GM12874 (cell line): ENCODE measurements at regions not wholly inside any gene's neighbourhood (a gene's known extent, or its start where the extent isn't known, plus 50 kb on each side); places are given as distances from the start of the nearest gene placed in this dataset.

Experiments
- TF ChIP-seq, protein P1 (sequence below): IDR thresholded peaks from 2 replicates; pipeline ENCODE4 v1.5.1; 2011; ENCODE audit warnings: low read depth, mild to moderate bottlenecking, control low read depth, low read length, moderate library complexity; ENCODE audit not compliant: insufficient read depth

- TF ChIP-seq, protein P1, sequence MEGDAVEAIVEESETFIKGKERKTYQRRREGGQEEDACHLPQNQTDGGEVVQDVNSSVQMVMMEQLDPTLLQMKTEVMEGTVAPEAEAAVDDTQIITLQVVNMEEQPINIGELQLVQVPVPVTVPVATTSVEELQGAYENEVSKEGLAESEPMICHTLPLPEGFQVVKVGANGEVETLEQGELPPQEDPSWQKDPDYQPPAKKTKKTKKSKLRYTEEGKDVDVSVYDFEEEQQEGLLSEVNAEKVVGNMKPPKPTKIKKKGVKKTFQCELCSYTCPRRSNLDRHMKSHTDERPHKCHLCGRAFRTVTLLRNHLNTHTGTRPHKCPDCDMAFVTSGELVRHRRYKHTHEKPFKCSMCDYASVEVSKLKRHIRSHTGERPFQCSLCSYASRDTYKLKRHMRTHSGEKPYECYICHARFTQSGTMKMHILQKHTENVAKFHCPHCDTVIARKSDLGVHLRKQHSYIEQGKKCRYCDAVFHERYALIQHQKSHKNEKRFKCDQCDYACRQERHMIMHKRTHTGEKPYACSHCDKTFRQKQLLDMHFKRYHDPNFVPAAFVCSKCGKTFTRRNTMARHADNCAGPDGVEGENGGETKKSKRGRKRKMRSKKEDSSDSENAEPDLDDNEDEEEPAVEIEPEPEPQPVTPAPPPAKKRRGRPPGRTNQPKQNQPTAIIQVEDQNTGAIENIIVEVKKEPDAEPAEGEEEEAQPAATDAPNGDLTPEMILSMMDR: no peak
Observed at GRCh38 chr13:50171590-50172282, 156.5 kb downstream of the KCNRG start.

DNA sequence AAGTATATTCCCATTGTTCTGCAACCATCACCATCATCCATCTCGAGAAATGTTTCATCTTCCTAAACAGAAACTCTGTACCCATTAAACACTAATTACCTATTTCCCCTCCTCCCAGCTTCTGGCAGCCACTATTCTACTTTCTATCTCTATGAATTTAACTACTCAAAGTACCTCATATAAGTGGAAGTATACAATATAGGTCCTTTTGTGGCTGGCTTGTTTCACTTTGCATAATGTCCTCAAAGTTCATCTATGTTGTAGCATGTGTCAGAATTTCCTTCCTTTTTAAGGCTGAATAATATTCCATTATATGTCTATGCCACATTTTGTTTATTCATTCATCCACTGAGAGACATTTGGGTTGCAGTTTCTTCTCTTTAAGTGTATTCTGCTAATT lies 159.4 kb downstream of the KCNRG start:
- TF ChIP-seq, protein P1: no peak

DNA sequence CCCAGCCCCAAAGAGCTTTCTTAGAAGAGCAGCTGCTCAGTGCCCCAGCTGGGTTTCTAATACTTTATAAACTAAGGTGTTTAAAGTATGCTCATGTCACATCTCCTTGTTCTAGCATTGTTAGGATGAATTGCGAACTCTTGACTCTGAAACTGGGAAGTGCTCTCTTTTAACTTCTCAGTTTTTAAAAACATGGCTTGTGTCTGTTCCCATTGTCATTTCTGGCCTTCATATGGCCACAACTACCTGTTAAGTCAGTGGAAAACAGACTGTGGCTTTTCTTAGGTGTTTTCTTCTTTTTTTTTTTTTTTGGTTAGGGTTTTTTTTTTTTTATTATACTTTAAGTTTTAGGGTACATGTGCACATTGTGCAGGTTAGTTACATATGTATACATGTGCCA lies 164.7 kb downstream of the KCNRG start:
- TF ChIP-seq, protein P1: no peak

DNA sequence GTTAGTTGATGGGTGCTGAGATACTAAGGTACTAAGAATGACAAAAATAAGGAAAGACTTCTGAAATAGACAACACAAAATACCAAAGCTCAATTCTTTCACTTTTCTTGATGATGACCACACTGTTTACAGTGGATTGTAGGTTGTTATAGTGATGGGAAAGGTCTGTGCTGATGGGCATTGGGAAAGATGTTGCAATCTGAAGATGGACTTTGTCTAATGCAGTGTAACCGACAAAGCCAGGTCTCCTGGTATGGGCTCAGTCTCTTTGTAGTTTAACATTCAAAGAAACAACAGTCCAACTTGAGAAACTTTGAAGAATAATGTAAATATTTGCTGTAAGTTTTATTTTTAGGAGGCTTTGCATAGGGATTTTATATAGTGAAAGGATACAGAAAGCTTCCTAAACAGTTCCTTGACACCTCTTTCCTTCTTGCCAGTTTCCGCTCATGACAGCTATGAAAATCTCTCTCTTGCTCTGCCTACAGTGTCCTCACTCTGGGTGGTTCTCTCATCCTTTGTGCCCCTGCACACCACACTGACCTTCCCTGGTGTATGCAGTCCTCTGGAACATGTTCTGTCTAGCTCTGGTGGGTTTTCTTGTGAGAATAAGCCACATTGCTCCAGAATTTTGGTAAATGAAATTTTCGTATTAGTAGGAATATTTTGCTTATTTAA lies 172.2 kb downstream of the KCNRG start:
- TF ChIP-seq, protein P1: no peak

DNA sequence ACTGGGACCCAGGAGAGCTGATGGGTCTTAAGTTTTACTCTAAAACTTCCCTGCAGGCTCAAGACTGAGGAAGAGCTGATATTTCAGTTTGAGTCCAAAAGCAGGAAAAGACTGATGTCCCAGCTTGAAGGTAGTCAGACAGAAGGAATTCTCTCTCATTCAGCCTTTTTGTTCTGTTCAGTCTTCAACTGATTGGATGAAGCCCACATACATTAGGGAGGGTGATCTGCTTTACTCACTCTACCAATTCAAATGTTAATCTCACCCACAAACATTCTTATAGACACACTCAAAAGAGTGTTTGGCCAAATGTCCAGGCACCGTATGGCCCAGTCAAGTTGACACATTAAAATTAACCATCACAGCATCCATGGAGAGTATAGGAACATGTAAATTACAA lies 173.5 kb downstream of the KCNRG start:
- TF ChIP-seq, protein P1: no peak

DNA sequence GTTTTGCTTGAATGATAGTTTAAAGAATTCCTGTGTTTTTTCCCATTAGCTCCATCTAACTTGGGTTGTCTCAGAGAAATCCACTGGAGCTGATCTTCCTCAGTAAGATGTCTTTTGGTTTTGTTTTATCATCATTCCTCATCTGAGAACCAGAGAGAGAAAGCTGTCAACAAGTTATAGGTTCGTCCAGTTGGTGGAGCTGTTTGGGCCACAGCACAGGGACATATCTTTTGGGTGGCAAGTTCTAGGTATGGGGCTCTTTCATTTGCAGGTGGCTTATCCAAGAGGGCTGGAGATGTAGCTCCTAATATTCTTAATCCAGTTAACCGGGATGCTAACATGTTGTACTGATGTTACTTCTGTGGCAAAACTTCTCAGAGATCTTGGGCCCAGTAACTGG lies 174.2 kb downstream of the KCNRG start:
- TF ChIP-seq, protein P1: no peak; the same call in 1 of the 2 replicates

DNA sequence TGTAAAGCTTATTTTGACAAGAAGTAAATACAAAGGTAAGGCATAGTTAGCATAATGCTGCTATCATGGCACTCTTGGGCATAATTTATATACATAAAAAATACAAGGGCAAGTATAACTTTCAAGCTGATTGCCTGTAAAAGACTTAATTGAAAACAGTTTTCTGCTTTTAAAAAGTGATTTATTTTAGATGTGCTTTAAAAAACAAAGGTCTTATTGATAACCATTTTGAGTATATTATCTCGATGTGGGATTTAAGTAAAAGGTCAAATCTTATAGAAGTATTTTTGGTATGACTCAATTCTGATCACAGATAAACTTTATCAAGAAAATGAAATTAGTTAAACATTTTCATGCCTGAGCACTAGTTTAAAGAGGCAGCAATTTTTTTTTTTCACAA lies 175.8 kb downstream of the KCNRG start:
- TF ChIP-seq, protein P1: no peak
